IMR-90 (cell line): ENCODE measurements at regions not wholly inside any gene's neighbourhood (a gene's known extent, or its start where the extent isn't known, plus 50 kb on each side); places are given as distances from the start of the nearest gene placed in this dataset.

ENCODE experiments used
- ATAC-seq: fragments of 200-7000 bp; cut with Tn5 transposase; 2 replicates; pipeline ENCODE4 v1.9.1; 2020; ENCODE audit warnings: low read depth, mild to moderate bottlenecking, moderate library complexity
- BruUV-seq: library from RNA; stranded (reverse); fragments of 400-500 nt; replicated peaks from 2 replicates; lab custom pipeline; 2021; lab: Mats Ljungman, UMichigan
- CTCF ChIA-PET: fragments of 300-600 bp; formaldehyde crosslinking; extraction: SDS; loops from one replicate; lab custom pipeline; 2021; ENCODE audit warnings: antibody characterized with exemption; lab: Yijun Ruan, JAX
- POLR2A ChIA-PET: fragments of 300-600 bp; sonication (Branson Sonifier 250); formaldehyde crosslinking; loops from one replicate; lab custom pipeline; 2022; ENCODE audit warnings: antibody characterized with exemption; ENCODE audit not compliant: unreplicated experiment; lab: Charles Lee
- DNase-seq: peaks from one replicate; pipeline ENCODE4 v3.0.0; 2013
- H2AFZ ChIP-seq: replicated peaks from 2 replicates; pipeline ENCODE3; 2013; ENCODE audit warnings: low read length, mild to moderate bottlenecking; ENCODE audit not compliant: poor library complexity
- H2AK5ac ChIP-seq: 2 replicates; pipeline ENCODE4 v1.6.1; 2013; ENCODE audit warnings: low read depth, low read length, inconsistent platforms
- H2AK9ac ChIP-seq: replicated peaks from 2 replicates; pipeline ENCODE3; 2013; ENCODE audit warnings: mild to moderate bottlenecking, low read depth, low read length, moderate library complexity; ENCODE audit not compliant: poor library complexity
- H2BK120ac ChIP-seq: 2 replicates; pipeline ENCODE4 v1.6.1; 2013; ENCODE audit warnings: low read depth, low read length, inconsistent platforms
- H2BK15ac ChIP-seq: 3 replicates; pipeline ENCODE4 v1.6.1; 2013; ENCODE audit warnings: low read depth, low read length, inconsistent platforms
- H2BK20ac ChIP-seq: 2 replicates; pipeline ENCODE4 v1.6.1; 2013; ENCODE audit warnings: low read depth, mild to moderate bottlenecking, inconsistent platforms, low read length, moderate library complexity
- H2BK5ac ChIP-seq: 2 replicates; pipeline ENCODE4 v1.6.1; 2013; ENCODE audit warnings: mild to moderate bottlenecking, low read depth, low read length, inconsistent platforms; ENCODE audit not compliant: poor library complexity, severe bottlenecking
- H3K14ac ChIP-seq: replicated peaks from 2 replicates; pipeline ENCODE4 v1.6.1; 2013; ENCODE audit warnings: low read depth, low read length, inconsistent platforms
- H3K18ac ChIP-seq: 2 replicates; pipeline ENCODE4 v1.6.1; 2013; ENCODE audit warnings: low read depth, low read length, control low read depth
- H3K23ac ChIP-seq: 2 replicates; pipeline ENCODE4 v1.6.1; 2013; ENCODE audit warnings: low read depth, low read length, inconsistent platforms
- H3K27ac ChIP-seq: 2 replicates; pipeline ENCODE4 v1.5.1; 2013; ENCODE audit warnings: mild to moderate bottlenecking, control low read depth, low read length; ENCODE audit not compliant: insufficient read depth
- H3K27me3 ChIP-seq: 2 replicates; pipeline ENCODE4 v1.6.1; 2013; ENCODE audit warnings: low read length; ENCODE audit not compliant: control insufficient read depth, insufficient read depth
- H3K36me3 ChIP-seq: 2 replicates; pipeline ENCODE4 v1.6.1; 2013; ENCODE audit warnings: low read length, mixed read lengths; ENCODE audit not compliant: control insufficient read depth, insufficient read depth
- H3K4ac ChIP-seq: 2 replicates; pipeline ENCODE4 v1.6.1; 2013; ENCODE audit warnings: low read depth, low read length, inconsistent platforms
- H3K4me1 ChIP-seq: 2 replicates; pipeline ENCODE4 v1.6.1; 2013; ENCODE audit warnings: low read length, mixed read lengths; ENCODE audit not compliant: control insufficient read depth, insufficient read depth
- H3K4me2 ChIP-seq: 2 replicates; pipeline ENCODE4 v1.6.1; 2013; ENCODE audit warnings: low read depth, mild to moderate bottlenecking, control low read depth, low read length, moderate library complexity
- H3K4me3 ChIP-seq: 2 replicates; pipeline ENCODE4 v1.5.1; 2013; ENCODE audit warnings: low read depth, mild to moderate bottlenecking, control low read depth, low read length, moderate library complexity; ENCODE audit not compliant: insufficient read depth
- H3K56ac ChIP-seq: 2 replicates; pipeline ENCODE4 v1.6.1; 2013; ENCODE audit warnings: low read length, inconsistent platforms; ENCODE audit not compliant: insufficient read depth; ENCODE audit errors: extremely low read depth
- H3K79me1 ChIP-seq, 2 experiments: 2 replicates each; pipeline ENCODE4 v1.6.1; 2013; ENCODE audit warnings: low read length in 2 of 2, inconsistent platforms in 1 of 2, low read depth in 1 of 2
- H3K9ac ChIP-seq: 2 replicates; pipeline ENCODE4 v1.6.1; 2013; ENCODE audit warnings: low read depth, low read length, control low read depth
- H3K9me1 ChIP-seq: 2 replicates; pipeline ENCODE4 v1.6.1; 2013; ENCODE audit warnings: low read length, inconsistent platforms; ENCODE audit not compliant: insufficient read depth
- H3K9me3 ChIP-seq: 2 replicates; pipeline ENCODE4 v1.6.1; 2013; ENCODE audit warnings: low read length; ENCODE audit not compliant: control insufficient read depth, insufficient read depth
- H4K20me1 ChIP-seq: 2 replicates; pipeline ENCODE4 v1.6.1; 2013; ENCODE audit warnings: low read length, inconsistent platforms; ENCODE audit not compliant: insufficient read depth
- H4K5ac ChIP-seq: 2 replicates; pipeline ENCODE4 v1.6.1; 2013; ENCODE audit warnings: mild to moderate bottlenecking, low read depth, low read length, control low read depth
- H4K8ac ChIP-seq, 2 experiments: 2 replicates each; pipeline ENCODE4 v1.6.1; 2013; ENCODE audit warnings: low read depth in 2 of 2, low read length in 2 of 2, control low read depth in 1 of 2, inconsistent platforms in 1 of 2
- H4K91ac ChIP-seq: 2 replicates; pipeline ENCODE4 v1.6.1; 2013; ENCODE audit warnings: low read depth, low read length, inconsistent platforms; ENCODE audit not compliant: insufficient read depth
- CHD1 ChIP-seq: IDR thresholded peaks from 2 replicates; pipeline ENCODE4 v1.6.1; 2012; ENCODE audit warnings: low read depth, low read length, improper control_type of control experiment
- ELK1 ChIP-seq: fragments of 150-350 bp; IDR thresholded peaks from 2 replicates; pipeline ENCODE4 v1.6.1; 2016; ENCODE audit warnings: low read depth, mild to moderate bottlenecking, low read length, moderate library complexity, borderline replicate concordance
- MXI1 ChIP-seq: IDR thresholded peaks from 2 replicates; pipeline ENCODE4 v1.6.1; 2012; ENCODE audit warnings: low read depth, mild to moderate bottlenecking, low read length, moderate library complexity, borderline replicate concordance
- RCOR1 ChIP-seq: IDR thresholded peaks from 2 replicates; pipeline ENCODE4 v1.6.1; 2012; ENCODE audit warnings: mild to moderate bottlenecking, low read length, improper control_type of control experiment; ENCODE audit not compliant: insufficient replicate concordance
- WGBS, 2 experiments: methylation state at CpG; one replicate each; pipeline versions ENCODE4 v1.1.5 to v1.1.7; 2013; ENCODE audit warnings: missing lambda C conversion rate in 2 of 2; ENCODE audit not compliant: insufficient read length in 1 of 2; ENCODE audit errors: extremely low coverage in 2 of 2; 5-methylcytosine and 5-hydroxymethylcytosine counted together
- dilution Hi-C: fragments of 300-500 bp; cut with HindIII; formaldehyde crosslinking; loops from one replicate; pipeline ENCODE4 v1.14.3; 2018; ENCODE audit warnings: low sequenced_read_pairs; ENCODE audit not compliant: unreplicated experiment
- in situ Hi-C: fragments of 300-500 bp; cut with MboI; formaldehyde crosslinking; loops from 3 replicates; pipeline ENCODE4 v1.14.3; 2019; ENCODE audit warnings: low sequenced_read_pairs, inconsistent platforms, mixed read lengths
- intact Hi-C: fragments of 100-400 bp; cut with micrococcal nuclease; formaldehyde crosslinking; loops from 2 replicates; pipeline ENCODE4 v1.10.0; 2022

GRCh38 chr14:82419933-82420332 is 886.3 kb upstream of the SEL1L start:
- Histone ChIP-seq H2AK9ac (no peak overlapping the region), H4K8ac (no peak overlapping the region), H2BK15ac (no peak overlapping the region), H3K9ac (no peak overlapping the region), H3K27me3 (no peaks in the 10 kb centered on the region), H3K9me1 (no peaks in the 10 kb centered on the region), H3K4me2 (no peak overlapping the region), H3K4me1 (no peaks in the 10 kb centered on the region), H3K79me1 (no peaks in the 10 kb centered on the region), H3K27ac (no peak overlapping the region), H2BK20ac (no peak overlapping the region), H4K20me1 (no peaks in the 10 kb centered on the region), H3K36me3 (no peaks in the 10 kb centered on the region), H3K18ac (no peak overlapping the region), H4K5ac (no peak overlapping the region), H3K4me3 (no peak overlapping the region), H3K23ac (no peak overlapping the region), H3K4ac (no peak overlapping the region), H3K14ac (no peak overlapping the region), H3K56ac (no peak overlapping the region), H4K91ac (no peak overlapping the region), H2BK120ac (no peak overlapping the region), H2AFZ (no peak overlapping the region), H3K9me3 (peaks cover 11% of the 10 kb centered on the region), H2AK5ac (no peak overlapping the region), H2BK5ac (no peak overlapping the region)
- no TSS peak for BruUV-seq
- in situ Hi-C loops (no loop called here), dilution Hi-C loops (no loop called here), intact Hi-C loops (no loop called here)
- ATAC-seq (no peak), DNase-seq (no peak)
- POLR2A ChIA-PET: no interaction called here
- no CpG with 5 or more reads among the region's 2 CpGs for WGBS, 2 experiments
- CTCF ChIA-PET: no interaction called here
- no peak for TF ChIP-seq MXI1
- TF ChIP-seq ELK1: no peak
- TF ChIP-seq RCOR1: no peak
- TF ChIP-seq CHD1: no peak
